Ecto neural progenitor cell (in vitro differentiated cells): ENCODE measurements at regions not wholly inside any gene's neighbourhood (a gene's known extent, or its start where the extent isn't known, plus 50 kb on each side); places are given as distances from the start of the nearest gene placed in this dataset.
"Not testable (repeated sequence)": the region's sequence is repeated elsewhere in the genome, so short reads cannot be mapped to it uniquely, and the experiment has no call there.

Experiments
- DNase-seq: peaks from one replicate; pipeline ENCODE4 v3.0.0-alpha.2; 2018; ENCODE audit warnings: low spot score

DNA sequence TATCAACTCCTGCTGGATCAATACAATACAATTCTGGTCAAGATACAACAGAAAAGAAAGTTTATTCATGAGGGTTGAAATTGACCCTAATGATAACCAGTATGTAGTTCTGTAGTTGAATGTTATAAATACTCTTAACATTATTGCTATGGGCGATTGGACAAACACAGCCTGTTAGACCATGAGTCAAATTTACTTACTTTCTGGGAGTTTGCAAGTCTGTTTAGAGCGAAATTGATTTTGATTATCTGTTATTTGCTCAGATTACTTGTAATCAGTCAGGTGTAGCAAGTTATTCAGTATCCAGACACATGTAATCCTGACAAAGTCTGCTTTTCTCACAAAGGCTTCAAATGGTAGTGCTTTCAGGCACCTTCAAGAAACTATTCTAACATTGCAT, 216.6 kb upstream of the B3GALT2 start:
- DNase-seq: no peak

DNA sequence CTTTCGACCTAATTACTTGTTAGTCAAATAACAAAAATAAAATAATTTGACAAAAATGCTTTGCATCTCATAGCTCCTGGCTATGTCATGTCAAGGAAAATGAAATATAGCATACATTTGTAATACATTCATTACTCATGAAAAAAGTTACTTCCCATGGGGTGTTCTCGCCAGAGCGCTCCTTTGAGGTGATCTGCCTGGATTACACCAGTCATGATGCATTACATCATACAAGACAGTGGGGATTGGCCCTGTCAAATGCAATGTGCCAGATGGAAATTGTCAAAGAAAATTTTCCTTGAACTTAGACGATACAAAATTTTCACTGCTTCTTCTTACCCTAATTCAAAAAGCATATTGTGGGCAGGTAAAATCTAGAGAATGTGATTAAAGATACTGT, 215.6 kb upstream of the B3GALT2 start:
- no peak for DNase-seq

DNA sequence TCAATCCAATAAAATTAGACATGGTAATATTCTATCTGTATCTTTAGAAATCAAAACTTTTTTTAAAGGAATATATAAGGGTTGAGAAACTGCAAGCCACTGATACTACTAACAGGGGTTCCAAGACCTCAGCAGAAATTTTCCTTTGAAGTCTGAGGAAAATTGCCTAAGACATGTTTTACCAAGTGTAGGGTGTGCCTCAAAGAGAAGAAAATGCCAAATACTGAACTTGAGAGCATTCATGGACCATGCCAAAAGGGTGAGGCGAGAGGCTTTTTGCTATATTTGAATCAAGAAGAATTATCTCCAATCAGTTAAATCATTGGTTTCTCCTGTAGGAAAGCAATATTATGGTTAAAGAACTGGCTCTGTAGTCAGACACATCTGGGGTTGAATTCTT, 207.9 kb upstream of the B3GALT2 start:
- DNase-seq: no peak

- DNase-seq: no peak
These were observed 206.3 kb upstream of the B3GALT2 start for GRCh38 chr1:193392686-193393085.

GRCh38 chr1:193388683-193389082, 202.3 kb upstream of the B3GALT2 start:
- no peak for DNase-seq

GRCh38 chr1:193388165-193388564, 201.8 kb upstream of the B3GALT2 start:
- no peak for DNase-seq

GRCh38 chr1:193387406-193387805, 201.0 kb upstream of the B3GALT2 start:
- no peak for DNase-seq

GRCh38 chr1:193378451-193378850, 192.0 kb upstream of the B3GALT2 start:
- not testable (repeated sequence) for DNase-seq

- no peak for DNase-seq
These were observed 191.1 kb upstream of the B3GALT2 start for GRCh38 chr1:193377472-193377871.

DNA sequence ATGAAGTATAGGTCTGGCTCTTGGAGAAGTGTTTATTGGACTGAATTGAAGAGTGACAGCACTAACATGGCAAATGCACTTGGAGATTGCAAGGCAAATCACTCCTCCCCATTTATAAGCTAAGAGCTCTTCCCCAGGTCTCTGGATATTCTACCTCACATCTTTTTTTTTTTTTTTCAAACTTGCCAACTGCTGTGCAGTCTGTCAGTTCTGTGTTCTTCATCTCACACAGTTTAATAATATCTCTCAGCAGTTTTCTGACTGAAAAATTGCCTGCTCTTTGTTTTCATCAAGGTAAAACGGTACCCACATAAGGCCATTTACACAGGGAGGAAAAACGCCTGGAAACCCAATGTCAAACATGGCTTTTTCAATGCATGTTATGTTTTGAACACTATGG, 186.1 kb upstream of the B3GALT2 start:
- no peak for DNase-seq

DNA sequence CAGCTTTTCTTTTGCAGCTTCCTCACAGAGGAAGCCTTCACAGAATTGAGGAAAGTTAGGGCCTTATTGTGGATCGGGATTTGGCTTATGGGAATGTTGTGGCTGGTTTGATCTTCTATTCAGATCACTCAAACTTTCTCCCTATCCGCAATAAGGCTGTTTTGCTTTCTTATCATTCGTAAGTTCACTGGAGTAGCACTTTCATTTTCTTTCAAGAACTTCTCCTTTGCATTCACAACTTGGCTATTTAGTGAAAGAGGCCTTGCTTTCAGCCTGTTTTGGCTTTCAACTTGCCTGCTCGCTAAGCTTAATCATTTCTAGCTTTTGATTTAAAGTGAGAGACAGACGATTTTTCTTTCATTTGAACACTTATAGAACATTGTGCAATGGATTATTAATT, 181.9 kb upstream of the B3GALT2 start:
- DNase-seq: no peak

GRCh38 chr1:193367863-193368262, 181.4 kb upstream of the B3GALT2 start:
- no peak for DNase-seq

- DNase-seq: no peak
These were observed 180.5 kb upstream of the B3GALT2 start for GRCh38 chr1:193366764-193367507.

- DNase-seq: no peak
These were observed 179.6 kb upstream of the B3GALT2 start for GRCh38 chr1:193365966-193366365.

GRCh38 chr1:193359631-193360030, 173.2 kb upstream of the B3GALT2 start:
- no peak for DNase-seq

- DNase-seq: no peak
These were observed 172.0 kb upstream of the B3GALT2 start for GRCh38 chr1:193358419-193358818.

- no peak for DNase-seq
These were observed 169.8 kb upstream of the B3GALT2 start for GRCh38 chr1:193356249-193356648.

- no peak for DNase-seq
These were observed 169.2 kb upstream of the B3GALT2 start for GRCh38 chr1:193355626-193356025.

- DNase-seq: no peak
These were observed 168.8 kb upstream of the B3GALT2 start for GRCh38 chr1:193355178-193355577.

- DNase-seq: no peak
These were observed 162.5 kb upstream of the B3GALT2 start for GRCh38 chr1:193348769-193349535.

DNA sequence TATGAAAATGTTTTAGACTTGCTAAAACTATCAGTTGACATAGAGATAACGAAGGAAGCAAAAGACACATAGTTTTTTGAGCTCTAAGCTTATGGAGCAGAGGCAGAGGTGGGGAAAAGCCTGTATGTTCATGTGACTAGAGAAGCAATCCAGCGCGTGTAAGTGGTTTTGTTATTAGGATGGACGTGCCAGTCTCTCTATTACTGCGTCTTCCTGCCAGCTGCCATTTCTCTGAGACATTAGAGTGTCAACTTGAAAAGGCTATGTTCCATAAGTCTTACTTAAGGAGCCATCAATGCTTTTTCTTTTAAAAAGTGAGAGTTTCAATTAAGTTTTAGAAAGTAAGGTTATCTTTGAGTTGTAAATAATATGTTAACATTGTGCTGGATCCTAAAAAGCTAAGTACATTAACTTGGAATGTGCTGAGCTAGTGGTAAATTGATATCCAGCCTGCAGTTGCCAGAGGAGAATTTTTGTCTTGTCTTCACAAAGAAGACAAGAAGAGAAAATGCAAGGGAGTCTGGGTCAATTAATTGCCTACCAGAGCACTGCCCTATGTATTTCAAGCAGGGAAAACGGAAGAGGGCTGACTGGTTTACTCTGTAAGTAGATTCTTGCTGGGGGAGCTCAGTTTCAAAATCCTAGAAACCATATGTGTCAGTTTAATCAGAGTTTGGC, 161.8 kb upstream of the B3GALT2 start:
- DNase-seq: no peak

DNA sequence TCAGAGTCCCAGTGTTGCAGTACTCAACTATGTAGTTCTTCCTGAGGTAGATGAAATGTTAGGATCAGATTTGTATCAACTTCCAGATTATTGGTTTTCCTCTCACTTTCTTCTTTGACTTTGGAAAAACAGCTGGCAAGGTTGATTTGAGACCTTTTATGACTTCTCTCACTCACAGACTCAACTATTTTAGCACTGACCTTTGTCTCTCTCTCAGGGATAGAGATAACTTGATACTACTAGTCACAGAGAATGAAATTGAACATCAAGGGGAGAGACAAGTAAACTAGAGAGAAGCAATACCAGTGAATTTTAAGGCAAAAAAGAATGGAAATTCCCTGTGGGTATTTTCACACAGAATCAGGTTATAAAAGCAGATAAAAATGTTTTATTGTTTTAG, 159.7 kb upstream of the B3GALT2 start:
- no peak for DNase-seq

DNA sequence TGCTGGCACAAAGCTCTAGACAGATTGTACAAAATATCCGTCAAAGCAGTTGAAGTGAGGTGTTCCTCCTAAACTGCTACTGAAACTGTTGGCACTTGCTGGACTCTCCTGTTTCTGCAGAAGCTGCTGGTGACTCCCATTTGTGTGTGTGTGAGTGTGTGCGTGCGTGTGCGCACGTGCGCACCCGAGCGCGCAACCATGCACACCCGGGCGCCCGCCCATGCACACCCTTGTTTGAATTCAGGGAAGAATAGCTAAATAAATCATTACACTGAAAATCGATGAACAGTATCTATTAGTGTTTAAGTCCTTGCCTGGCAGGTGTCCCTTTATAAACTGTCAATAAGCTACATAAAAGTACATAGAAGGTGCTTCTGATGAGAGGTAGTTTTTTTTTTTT, 156.4 kb upstream of the B3GALT2 start:
- DNase-seq: no peak
